Activated gamma-delta T cell treated with anti-CD3 and anti-CD28 coated beads, Interleukin-2, amount 50 U/mL, for 16 hours (primary cell): ENCODE measurements at regions not wholly inside any gene's neighbourhood (a gene's known extent, or its start where the extent isn't known, plus 50 kb on each side); places are given as distances from the start of the nearest gene placed in this dataset.

Source experiments
- DNase-seq: peaks from one replicate; pipeline ENCODE4 v3.0.0-alpha.2; 2020; ENCODE audit warnings: low read depth

DNA sequence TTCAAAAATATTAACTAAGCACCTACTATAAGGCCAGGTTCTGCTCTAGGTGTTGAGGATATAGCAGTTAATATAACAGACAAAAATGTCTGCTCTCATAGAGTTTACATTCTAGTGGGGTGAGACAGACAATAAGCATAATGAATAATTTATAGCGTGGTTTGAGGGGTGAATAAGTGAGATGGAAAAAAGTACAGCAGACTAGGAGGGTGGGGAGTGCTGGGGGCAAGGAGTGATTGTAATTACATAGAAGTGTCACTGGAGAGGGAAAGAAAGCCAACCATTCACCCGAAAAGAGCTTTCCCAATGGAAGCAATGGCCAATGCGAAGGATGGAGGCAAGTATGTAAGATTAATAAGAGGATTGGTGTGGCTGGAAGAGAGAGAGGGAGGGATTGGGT, 552.9 kb upstream of the KCNMB2 start:
- no peak for DNase-seq

DNA sequence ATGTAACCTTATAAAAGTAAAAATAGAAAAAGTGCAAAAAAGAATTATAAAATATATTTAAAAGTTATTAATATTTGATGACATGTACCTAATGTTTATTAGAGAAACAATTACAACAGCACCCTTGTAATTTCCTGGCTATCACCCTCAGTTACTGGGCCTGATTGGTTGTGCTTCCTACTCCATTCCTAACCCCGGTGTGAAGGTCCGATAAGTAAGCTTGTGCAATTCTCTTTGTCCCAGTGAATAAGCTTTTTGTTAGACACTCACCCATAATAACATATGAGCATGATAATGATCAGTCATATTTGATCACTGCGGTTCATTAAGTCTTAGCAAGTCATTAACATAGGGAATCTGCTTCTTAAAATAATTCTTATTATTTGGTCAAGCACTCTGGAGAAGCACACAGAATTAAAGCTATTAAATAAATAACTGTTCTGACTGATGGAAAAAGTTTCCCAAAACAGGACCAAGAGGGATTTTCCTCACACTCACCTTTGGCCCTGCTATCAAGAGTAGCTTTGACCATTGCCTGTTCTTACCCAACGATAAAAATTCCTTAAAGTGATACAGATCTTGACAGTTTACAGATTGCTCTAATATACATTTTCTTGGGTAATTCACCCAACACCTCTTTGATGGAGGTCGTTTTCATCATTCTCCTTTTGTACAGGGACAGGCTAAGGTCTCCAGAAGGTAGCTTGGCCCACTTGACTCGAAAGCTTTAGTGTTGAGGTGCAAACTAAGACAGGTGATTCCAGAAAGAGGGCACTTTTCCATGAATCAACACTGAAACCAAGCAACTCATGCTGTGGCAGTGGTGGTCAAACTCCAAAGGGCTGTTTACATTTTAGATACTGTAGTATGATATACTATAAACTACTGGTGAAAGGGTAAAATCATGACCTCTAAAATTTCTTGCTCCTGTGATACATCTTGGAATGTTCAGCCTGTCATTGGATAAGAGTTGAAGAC, 543.0 kb upstream of the KCNMB2 start:
- DNase-seq, result no peak

DNA sequence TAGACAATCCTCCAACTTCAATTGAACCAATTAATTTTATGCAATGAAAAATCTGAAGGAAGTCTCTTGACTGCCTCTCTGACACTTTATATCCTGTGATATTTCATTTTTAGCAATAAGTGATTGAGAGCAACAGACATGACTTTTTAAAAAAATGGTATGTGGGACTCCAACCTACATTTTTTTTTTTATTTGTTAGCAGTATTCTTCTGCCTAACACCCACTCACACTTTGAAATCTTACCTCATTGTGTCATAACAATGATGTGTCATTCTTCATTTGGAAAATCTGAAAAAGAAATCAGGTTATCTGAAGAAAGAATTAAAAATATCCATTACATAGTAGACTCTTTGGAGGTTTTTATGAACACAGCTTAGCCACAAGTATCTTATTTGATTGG, 541.3 kb upstream of the KCNMB2 start:
- DNase-seq, result no peak

DNA sequence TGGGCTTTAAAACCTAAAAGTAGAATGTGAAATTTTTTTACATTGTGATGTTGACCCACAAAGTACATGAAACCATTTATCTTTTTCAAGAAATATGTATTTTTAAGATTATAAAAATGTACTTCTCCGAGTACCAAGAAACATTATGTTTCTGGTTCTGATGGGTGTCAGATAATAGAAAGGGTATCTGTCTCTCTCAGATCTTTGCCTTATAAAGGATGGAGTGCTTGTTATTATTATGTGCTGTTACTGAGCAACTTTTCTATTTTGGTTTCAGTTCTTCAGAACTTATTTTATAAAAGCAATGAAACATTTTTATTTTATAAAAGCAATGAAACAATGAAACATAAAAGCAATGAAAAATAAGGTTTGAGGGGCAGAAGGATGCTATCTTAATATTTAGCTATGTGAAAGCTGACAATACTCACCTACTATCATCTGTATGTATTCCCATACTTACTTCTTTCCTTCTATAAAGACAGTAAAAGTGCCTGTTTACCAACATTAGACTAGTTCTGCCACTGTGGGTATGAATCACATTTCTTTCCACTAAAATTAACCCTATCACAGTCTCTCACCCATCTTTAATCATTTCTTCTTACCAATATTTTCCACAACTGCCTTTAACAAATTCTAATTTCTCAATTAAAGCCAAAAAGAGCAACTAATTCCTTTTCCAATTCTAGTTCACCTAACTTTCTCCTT, 540.7 kb upstream of the KCNMB2 start:
- DNase-seq, result no peak

DNA sequence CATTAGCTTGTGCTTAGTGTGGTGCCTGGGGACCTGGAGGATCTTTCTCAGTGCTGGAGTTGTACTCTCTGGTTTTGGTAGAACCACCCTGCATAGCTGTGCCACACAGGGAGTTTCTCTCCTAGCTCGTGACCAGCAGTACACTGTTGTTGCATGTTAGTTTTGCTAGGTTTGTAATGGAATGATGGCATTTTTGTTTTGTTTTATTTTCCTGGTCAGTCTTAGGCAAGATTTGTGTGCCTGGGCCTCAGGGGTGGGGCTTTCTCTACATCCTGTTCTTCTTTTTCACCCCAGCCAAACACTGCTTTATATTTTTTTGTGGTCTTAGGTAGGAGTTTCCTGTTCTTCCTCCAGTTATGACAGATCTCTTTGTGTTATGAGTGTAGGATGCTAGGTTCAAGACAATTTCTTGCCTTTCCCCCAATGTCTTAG, 534.5 kb upstream of the KCNMB2 start:
- peak; percentile 1 for DNase-seq

DNA sequence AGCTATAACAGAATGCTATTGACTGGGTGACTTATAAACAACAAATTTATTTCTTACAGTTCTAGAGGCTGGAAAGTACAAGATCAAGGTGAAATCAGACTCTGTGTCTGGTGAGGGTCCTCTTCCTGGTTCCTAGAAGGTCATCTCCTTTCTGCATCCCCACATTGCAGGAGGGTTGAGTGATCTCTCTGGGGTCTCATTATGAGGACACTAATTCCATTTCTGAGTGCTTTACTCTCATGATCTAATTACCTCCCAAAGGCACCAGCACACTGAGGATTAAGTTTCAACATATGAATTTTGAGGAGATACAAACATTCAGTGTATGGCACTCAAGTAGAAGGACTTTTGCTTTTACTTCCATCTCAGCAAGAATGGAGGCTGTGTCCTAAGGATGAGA, 534.1 kb upstream of the KCNMB2 start:
- DNase-seq, result no peak

DNA sequence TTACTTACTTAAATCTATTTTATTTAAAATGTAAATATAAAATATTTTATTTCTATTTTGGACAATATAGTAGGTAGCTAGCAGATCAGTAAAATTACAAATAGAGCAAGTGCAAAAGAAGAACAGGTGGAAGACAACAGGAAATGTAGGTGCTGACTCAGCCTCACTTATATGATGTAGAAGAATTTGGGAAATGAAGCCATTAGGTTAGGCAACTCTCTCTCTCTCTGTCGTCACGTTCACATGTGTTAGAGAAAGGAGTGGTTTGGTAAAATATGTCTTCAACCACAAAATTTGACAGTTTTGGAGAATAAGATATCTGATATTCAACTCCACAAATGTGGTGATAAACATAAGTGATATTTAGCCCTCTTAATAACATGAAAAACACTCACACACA, 532.5 kb upstream of the KCNMB2 start:
- DNase-seq, result no peak

DNA sequence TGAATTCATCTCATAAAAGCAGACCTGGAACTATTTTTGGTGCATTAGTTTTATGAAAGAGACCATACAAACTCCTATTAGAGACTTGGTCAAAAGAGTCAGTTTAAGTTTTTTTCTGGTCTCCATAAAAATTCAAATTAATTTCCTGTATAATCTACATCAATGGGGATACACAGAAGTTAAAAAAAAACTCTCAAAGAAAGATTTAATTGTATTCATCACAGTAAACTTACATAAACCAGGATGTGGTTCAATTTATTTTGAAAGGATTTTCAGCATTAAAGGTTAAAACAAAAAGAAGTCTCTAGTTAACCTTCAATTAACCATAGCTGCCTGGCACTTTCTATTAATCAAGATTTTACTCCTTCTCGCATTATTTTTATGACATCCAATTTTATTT, 530.3 kb upstream of the KCNMB2 start:
- DNase-seq, result no peak

DNA sequence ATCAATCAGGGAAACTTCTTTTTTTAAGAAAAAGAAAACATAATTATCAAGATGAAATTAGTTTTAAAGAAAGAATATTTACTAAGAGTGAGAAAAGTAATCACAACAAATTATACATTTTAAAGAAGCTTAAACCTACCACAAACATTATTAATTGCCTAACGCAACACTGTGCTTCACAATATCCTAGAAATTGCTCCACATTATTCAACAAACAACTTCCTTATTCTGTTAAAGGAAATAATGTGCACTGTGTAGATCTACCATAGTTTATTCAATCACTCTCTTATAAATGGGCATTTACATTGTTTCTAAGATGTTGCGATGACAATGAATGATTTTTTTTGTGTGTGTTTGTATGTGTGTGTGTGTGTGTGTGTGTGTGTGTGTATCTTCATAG, 525.9 kb upstream of the KCNMB2 start:
- DNase-seq, result no peak

DNA sequence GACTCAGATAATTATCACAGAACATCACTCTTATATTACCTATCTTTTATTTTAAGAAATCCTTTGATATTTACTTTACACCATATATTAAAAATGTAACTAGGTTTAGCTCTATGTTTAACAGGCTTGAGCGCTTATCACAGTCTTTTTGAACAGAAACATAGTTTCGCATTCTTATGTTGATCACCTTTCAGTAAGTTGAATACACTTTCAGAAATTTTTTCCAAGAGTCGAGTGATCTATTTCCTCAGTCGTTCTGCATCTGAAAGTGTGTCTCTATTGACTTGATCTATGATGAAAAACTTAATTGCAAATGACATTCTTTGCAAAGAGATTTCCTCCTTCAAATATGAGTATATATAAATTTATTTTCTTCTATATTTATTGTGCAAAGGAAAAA, 516.6 kb upstream of the KCNMB2 start:
- DNase-seq, result no peak

DNA sequence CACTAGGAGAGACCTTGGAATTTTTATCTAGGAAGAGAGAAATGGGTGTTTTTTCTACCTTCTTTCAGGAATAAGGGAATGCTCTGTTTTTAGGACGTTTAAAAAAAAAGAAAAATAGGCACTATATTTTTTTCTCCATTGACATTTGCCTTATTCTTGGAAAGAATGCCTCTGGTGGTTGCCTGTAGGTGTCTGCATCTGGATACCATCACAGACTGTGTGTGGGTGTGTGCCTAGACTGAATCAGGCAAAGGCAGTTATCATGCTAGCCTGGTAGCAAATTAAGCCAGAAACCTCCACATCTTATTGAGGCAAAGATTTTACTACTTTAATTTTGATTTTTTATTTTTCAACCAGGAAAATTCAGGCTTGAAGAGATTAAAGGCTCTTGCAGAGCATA, 513.6 kb upstream of the KCNMB2 start:
- no peak for DNase-seq

DNA sequence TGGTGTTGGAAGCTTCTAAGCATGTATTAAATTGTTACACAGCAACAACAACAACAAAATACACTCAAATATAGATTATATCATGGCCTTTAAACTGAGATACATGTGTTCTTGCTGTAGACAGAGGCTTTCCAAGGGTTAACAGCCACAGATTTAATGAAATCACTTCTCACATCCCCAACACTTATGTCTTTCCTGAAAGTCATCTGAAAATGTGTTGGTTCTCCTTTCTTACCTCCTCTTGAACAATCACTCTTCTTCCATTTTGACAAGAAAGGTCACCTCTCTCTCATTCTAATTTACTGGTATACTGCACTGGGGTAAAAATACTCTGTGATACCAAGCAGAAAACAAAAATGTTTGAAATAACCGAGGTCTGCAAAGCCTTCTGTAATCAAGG, 507.3 kb upstream of the KCNMB2 start:
- no peak for DNase-seq

DNA sequence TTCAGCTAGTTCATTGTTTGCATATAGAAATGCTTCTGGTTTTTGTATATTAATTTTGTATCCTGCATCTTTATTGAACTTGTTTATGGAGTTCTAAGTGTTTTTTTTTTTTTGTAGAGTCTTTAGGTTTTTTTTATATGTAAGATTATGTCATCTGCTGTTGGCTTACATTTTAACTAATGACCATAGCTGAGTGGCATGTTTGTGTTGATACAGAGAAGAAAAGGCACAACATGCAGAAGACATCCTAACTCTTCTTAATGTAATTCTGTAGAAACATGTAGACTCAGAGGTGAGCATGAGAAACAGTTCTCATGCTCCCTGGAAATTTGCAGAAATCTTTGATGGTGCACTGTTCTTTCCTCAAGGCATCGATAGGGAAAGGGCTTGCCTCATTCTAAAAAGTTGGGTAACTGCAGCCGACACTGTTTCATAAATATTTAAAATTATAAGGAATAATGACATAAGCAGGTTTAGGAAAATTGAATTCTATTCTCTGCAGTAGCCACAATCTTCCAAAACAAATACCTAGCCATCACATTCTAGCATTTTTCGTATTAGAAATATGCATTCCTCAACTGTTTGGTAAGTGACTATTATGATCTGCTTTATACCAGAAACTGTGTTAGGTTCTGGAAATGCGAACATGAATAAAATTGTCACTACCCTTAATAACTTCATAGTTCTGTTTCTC, 499.6 kb upstream of the KCNMB2 start:
- DNase-seq, result no peak

DNA sequence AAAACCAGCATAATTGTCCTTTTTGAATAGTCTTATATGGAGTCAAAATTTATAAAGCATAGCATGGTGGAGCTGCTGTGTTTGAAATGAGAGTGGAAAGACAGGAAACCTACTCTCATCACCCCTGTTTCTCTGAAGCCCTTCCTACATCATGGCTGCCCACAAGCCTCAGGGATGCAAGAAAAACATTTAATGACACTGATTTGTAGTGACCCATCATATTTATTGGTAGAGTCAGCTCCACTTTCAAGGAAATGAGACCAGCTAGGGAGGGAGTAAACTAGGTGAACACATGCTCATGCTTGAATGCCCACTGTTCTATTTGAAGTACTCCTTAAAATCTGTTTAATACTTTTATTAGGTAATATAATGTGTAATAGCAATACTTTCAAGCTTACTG, 494.3 kb upstream of the KCNMB2 start:
- DNase-seq, result no peak

DNA sequence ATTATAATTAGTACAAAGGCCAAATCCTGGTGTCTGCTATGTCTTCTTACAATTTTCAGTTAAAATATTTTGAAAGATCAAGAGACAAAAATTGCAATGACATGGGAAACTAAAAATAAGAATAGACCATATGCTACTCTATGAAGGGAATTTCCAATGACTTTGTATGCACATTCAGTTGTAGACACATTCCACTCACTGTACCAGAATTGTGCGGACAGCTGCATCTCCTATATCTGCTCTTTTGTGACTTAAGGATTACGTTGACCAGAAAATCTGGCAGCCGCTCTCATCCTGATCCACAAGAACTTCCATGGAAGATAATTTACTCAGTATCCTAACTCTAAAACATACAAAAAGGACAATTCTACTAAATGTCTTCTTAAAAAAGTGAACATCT, 493.9 kb upstream of the KCNMB2 start:
- DNase-seq, result no peak

DNA sequence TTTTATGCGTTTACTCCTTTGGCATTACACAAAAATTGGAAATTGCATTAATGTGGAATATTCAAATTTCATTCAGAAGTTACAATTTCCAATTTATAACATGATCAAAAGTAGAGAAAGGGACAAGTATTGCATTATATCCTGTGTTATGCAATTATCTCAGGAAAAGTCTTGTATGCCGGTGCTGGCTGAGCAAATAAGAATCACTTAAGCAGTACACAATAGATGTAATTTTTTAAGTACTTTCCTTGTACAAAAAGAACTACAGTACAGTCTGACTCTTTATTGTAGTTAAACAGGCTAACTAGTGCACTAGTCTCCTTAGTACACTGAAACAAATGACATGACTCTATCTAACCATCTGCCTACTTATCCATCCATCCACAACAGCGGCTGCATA, 493.2 kb upstream of the KCNMB2 start:
- no peak for DNase-seq

DNA sequence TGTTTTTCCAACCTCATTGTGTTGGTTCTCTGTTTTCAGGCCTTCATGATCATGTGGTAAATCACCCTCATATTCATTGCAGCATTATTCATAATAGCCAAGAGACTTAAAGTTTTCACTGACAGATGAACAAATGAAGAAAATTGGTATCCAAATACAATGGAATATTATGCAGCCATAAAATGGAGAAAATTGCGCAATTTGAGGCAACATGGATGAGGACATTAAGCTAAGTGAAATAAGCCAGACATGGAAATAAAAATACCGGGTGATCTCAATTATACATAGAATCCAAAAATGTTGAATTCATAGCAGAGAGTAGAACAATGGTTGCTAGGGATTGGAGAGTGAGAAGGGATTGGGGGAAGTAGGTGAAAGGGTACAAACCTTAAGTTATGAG, 491.9 kb upstream of the KCNMB2 start:
- no peak for DNase-seq

DNA sequence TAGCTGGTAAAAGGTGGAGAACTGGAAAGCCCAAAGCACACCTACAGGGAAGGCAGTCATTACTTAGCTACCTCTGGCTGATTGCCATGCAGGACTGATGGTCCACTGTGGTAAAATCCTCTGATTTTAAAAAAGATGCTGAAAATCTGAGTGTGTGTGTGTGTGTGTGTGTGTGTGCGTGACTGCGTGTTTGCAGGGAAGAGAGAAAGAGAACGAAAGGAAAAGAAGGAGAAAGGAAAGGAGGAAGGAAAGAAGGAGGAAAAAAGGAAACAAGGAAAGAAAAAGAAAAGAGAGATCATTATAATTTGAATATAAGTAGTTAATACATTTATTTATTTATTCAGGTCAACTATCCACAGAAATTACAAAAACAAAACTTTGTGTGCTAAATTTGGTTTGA, 488.7 kb upstream of the KCNMB2 start:
- no peak for DNase-seq

DNA sequence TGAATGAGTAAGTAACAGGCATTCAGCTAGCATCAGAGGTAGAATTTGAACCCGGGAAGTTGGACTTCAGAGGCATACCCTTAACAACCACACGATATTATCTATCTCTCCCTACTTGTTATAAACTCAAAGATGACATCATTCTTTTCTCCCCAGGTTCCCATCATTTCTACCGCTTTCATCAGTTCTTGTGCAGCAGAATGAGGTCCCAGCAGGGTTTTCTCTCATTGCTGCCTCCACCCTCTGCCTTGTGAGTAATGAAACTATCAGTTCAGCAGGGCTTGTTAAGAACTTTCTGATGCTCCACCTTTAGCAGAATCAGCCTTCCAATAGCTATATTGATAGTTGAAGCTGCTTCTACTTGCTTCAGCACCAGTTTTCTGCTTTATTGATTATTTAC, 487.5 kb upstream of the KCNMB2 start:
- no peak for DNase-seq

DNA sequence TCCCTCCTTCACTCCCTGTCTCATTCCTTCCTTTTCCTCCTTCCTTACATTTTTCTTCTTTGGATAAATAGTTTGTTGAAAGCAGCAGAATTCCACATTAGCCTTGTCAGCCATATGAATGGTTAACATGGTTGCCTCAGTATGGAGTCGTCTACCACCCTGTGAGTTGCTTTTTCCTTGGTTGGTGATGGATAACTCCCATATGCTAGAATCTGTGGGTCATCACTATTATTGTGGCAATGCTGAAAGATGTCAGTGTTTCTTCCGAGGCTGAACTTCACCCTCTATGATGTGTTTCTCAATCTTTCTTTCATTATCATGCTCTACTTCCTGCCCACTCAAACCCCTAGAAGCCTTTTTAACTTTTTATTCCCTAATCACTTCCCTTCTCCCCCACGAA, 481.8 kb upstream of the KCNMB2 start:
- no peak for DNase-seq

DNA sequence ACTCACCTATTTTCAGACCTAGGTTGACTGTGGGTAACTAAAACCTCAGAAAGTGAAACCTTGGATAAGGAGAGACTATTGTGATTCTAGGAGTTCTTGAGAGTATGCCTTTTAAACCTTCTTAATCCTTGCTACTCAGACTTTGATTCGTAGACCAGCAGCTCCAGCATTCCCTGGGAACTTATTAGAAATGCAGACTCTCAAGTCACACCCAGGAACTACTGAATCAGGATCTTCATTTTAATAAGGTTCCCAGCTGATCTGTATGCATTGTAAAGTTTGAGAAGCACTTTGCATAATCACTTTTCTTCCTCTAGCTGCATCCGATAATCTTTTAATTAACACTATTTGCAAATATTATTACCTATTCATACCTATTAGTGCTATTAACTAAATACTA, 480.3 kb upstream of the KCNMB2 start:
- DNase-seq, result no peak

DNA sequence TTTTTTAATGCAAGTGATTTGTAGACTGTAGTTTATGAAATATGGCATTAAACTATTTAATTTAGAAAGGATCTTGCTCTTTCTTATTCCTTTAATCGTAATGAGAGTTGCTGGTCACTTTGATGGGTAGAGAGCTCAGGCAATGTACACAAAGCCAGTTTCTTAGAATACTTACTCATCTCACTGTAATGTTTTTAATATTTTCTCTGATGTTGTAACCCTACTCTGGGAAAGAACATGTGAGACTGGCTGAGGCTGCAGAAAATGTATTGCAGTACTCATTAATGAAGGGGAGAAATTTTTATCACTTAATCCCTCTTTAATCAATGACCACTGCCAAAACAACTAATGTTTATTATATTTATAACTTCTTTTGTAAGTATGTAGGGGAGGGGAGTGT, 479.4 kb upstream of the KCNMB2 start:
- no peak for DNase-seq

DNA sequence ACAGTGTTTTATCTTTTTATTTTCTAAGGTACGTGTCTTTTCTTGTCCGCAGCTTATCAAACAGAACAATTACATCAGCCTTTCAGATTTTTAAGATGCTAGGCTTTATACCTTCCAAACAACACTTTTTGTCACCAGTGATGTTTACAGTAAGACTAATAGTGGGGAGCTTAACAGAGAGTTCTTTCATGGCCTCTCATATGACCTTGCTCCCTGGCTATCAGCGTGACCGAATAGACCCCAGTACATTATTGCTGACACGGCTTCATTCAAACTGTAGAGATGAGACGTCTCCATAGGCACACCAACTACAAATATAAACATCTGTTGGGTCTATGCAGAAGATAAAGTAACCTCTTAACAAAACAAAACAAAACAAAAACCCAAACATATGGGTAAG, 477.6 kb upstream of the KCNMB2 start:
- no peak for DNase-seq
